Liver (tissue), 8 donors: ENCODE measurements at regions not wholly inside any gene's neighbourhood (a gene's known extent, or its start where the extent isn't known, plus 50 kb on each side); places are given as distances from the start of the nearest gene placed in this dataset.

Source experiments
- DNase-seq: peaks from one replicate; pipeline ENCODE4 v3.0.0-alpha.2; 2017; ENCODE audit warnings: low spot score
- H3K27ac ChIP-seq, 2 donors: one replicate each; pipeline ENCODE4 v1.7.0; 2013; ENCODE audit warnings: inconsistent platforms in 2 of 2, low read length in 2 of 2, control low read depth in 1 of 2, low read depth in 1 of 2, mild to moderate bottlenecking in 1 of 2
- H3K27me3 ChIP-seq, 4 donors: one replicate each; pipeline versions ENCODE4 v1.6.1 to v1.7.0; 2013; ENCODE audit warnings: low read length in 3 of 4, inconsistent platforms in 1 of 4, mild to moderate bottlenecking in 1 of 4, moderate library complexity in 1 of 4; ENCODE audit not compliant: control insufficient read depth in 4 of 4, insufficient read depth in 4 of 4
- H3K36me3 ChIP-seq, 4 donors: one replicate each; pipeline versions ENCODE4 v1.6.1 to v1.7.0; 2013; ENCODE audit warnings: low read length in 3 of 4, mild to moderate bottlenecking in 3 of 4, low read depth in 1 of 4, moderate library complexity in 1 of 4; ENCODE audit not compliant: control insufficient read depth in 4 of 4, insufficient read depth in 3 of 4
- H3K4me1 ChIP-seq, 4 donors: one replicate each; pipeline versions ENCODE4 v1.6.1 to v1.7.0; 2013; ENCODE audit warnings: low read length in 3 of 4, mild to moderate bottlenecking in 3 of 4, moderate library complexity in 1 of 4; ENCODE audit not compliant: control insufficient read depth in 4 of 4, insufficient read depth in 4 of 4
- H3K4me3 ChIP-seq, 3 donors: one replicate each; pipeline versions ENCODE4 v1.6.1 to v1.7.0; 2013; ENCODE audit warnings: low read length in 3 of 3, control low read depth in 1 of 3, low read depth in 1 of 3, mild to moderate bottlenecking in 1 of 3
- H3K9ac ChIP-seq, 2 donors: one replicate each; pipeline ENCODE4 v1.7.0; 2013; ENCODE audit warnings: low read length in 2 of 2, mild to moderate bottlenecking in 2 of 2, moderate library complexity in 2 of 2, control low read depth in 1 of 2, low read depth in 1 of 2
- H3K9me3 ChIP-seq, 4 donors: one replicate each; pipeline versions ENCODE4 v1.6.1 to v1.7.0; 2013; ENCODE audit warnings: low read length in 3 of 4; ENCODE audit not compliant: control insufficient read depth in 4 of 4
- ATF3 ChIP-seq: IDR thresholded peaks from 2 replicates; pipeline ENCODE4 v1.6.1; 2016; ENCODE audit warnings: antibody characterized with exemption
- EGR1 ChIP-seq, 2 donors: IDR thresholded peaks; 2 replicates each; pipeline ENCODE4 v1.6.1; 2016 to 2018; ENCODE audit warnings: antibody characterized with exemption in 2 of 2, low read depth in 2 of 2
- FOXA1 ChIP-seq: IDR thresholded peaks from 2 replicates; pipeline ENCODE4 v1.6.1; 2016; ENCODE audit warnings: antibody characterized with exemption
- FOXA2 ChIP-seq: IDR thresholded peaks from 2 replicates; pipeline ENCODE4 v1.6.1; 2016; ENCODE audit warnings: antibody characterized with exemption
- GABPA ChIP-seq, 2 donors: IDR thresholded peaks in 1 of 2; conservative IDR thresholded peaks in 1 of 2; 2 replicates each; pipeline ENCODE4 v1.6.1; 2016; ENCODE audit warnings: antibody characterized with exemption in 2 of 2, mild to moderate bottlenecking in 1 of 2, moderate library complexity in 1 of 2
- HNF4A ChIP-seq, 2 donors: conservative IDR thresholded peaks; 2 replicates each; pipeline ENCODE4 v1.6.1; 2016; ENCODE audit warnings: antibody characterized with exemption in 2 of 2, mild to moderate bottlenecking in 2 of 2
- HNF4G ChIP-seq: IDR thresholded peaks from 2 replicates; pipeline ENCODE4 v1.6.1; 2016; ENCODE audit warnings: antibody characterized with exemption
- JUND ChIP-seq, 2 donors: IDR thresholded peaks; 2 replicates each; pipeline ENCODE4 v1.6.1; 2016; ENCODE audit warnings: antibody characterized with exemption in 2 of 2
- MAX ChIP-seq: IDR thresholded peaks from 2 replicates; pipeline ENCODE4 v1.6.1; 2016; ENCODE audit warnings: antibody characterized with exemption
- RAD21 ChIP-seq, 2 donors: IDR thresholded peaks; 2 replicates each; pipeline ENCODE4 v1.6.1; 2016; ENCODE audit warnings: antibody characterized with exemption in 2 of 2, mild to moderate bottlenecking in 2 of 2
- REST ChIP-seq: IDR thresholded peaks from 2 replicates; pipeline ENCODE4 v1.6.1; 2016; ENCODE audit warnings: antibody characterized with exemption, mild to moderate bottlenecking
- SP1 ChIP-seq: IDR thresholded peaks from 2 replicates; pipeline ENCODE4 v1.6.1; 2018; ENCODE audit warnings: antibody characterized with exemption, mild to moderate bottlenecking
- TAF1 ChIP-seq: conservative IDR thresholded peaks from 2 replicates; pipeline ENCODE4 v1.6.1; 2016; ENCODE audit warnings: antibody characterized with exemption, mild to moderate bottlenecking
- YY1 ChIP-seq: IDR thresholded peaks from 2 replicates; pipeline ENCODE4 v1.6.1; 2016; ENCODE audit warnings: antibody characterized with exemption, mild to moderate bottlenecking
- ZBTB33 ChIP-seq: IDR thresholded peaks from 2 replicates; pipeline ENCODE4 v1.6.1; 2016; ENCODE audit warnings: antibody characterized with exemption
- WGBS: extraction: QIAGEN DNeasy Blood & Tissue Kit; methylation state at CpG from one replicate; pipeline ENCODE4 v1.1.7; 2013; 5-methylcytosine and 5-hydroxymethylcytosine counted together
- TF ChIP-seq, protein P1 (sequence below): fragments of 150-350 bp; IDR thresholded peaks from 2 replicates; pipeline ENCODE4 v1.5.1; 2017; ENCODE audit warnings: improper control_type of control experiment, low read depth, low read length; ENCODE audit not compliant: missing input control
- donor health status: healthy.
- donor health status: healthy.
- donor health status: healthy.
- donor health status: healthy.
- donor health status: healthy.

- Histone ChIP-seq H3K4me1 (peaks cover 0 to 4% (median 0%) of the 10 kb centered on the region in 4 donors), H3K9me3 (no peaks in the 10 kb centered on the region)
- WGBS: 76% methylated on average over 5 of the region's 5 CpGs
These were observed 172.4 kb upstream of the TOPAZ1 start for GRCh38 chr3:44069276-44069675.

More at GRCh38 chr3:44069276-44069675, 172.4 kb upstream of the TOPAZ1 start:
- H3K4me3 ChIP-seq: no peak overlapping the region
- no peak for DNase-seq
- TF ChIP-seq SP1 (no peak), YY1 (no peak), RAD21 (IDR thresholded peaks at IDR 0.05) (no peak), JUND (IDR thresholded peaks at IDR 0.05) (no peak), FOXA1 (no peak), ATF3 (no peak), MAX (no peak), GABPA (IDR thresholded peaks at IDR 0.05 in 1 of 2, conservative IDR thresholded peaks at IDR 0.05 in 1 of 2) (no peak), FOXA2 (no peak), ZBTB33 (no peak), HNF4G (no peak), REST (no peak), TAF1 (no peak), HNF4A (conservative IDR thresholded peaks at IDR 0.05) (no peak), EGR1 (IDR thresholded peaks at IDR 0.05; ENCODE audit: low read depth in 2 of 2) (no peak)
- TF ChIP-seq, protein P1, sequence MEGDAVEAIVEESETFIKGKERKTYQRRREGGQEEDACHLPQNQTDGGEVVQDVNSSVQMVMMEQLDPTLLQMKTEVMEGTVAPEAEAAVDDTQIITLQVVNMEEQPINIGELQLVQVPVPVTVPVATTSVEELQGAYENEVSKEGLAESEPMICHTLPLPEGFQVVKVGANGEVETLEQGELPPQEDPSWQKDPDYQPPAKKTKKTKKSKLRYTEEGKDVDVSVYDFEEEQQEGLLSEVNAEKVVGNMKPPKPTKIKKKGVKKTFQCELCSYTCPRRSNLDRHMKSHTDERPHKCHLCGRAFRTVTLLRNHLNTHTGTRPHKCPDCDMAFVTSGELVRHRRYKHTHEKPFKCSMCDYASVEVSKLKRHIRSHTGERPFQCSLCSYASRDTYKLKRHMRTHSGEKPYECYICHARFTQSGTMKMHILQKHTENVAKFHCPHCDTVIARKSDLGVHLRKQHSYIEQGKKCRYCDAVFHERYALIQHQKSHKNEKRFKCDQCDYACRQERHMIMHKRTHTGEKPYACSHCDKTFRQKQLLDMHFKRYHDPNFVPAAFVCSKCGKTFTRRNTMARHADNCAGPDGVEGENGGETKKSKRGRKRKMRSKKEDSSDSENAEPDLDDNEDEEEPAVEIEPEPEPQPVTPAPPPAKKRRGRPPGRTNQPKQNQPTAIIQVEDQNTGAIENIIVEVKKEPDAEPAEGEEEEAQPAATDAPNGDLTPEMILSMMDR: no peak
- H3K27ac ChIP-seq: no peak overlapping the region
- H3K9ac ChIP-seq: no peak overlapping the region
- H3K27me3 ChIP-seq: peaks cover 0 to 5% (median 0%) of the 10 kb centered on the region in 4 donors
- H3K36me3 ChIP-seq: no peaks in the 10 kb centered on the region
